Trophoblast cell (in vitro differentiated cells and primary cell): ENCODE measurements at regions not wholly inside any gene's neighbourhood (a gene's known extent, or its start where the extent isn't known, plus 50 kb on each side); places are given as distances from the start of the nearest gene placed in this dataset.

Source experiments
- DNase-seq, 2 donors: peaks; one replicate each; pipeline ENCODE4 v3.0.0-alpha.2; 2016
- H2AFZ ChIP-seq: 2 replicates; pipeline ENCODE4 v1.6.1; 2013; ENCODE audit warnings: low read length, moderate library complexity, mild to moderate bottlenecking; ENCODE audit not compliant: insufficient read depth, poor library complexity
- H2AK5ac ChIP-seq: 2 replicates; pipeline ENCODE4 v1.6.1; 2013; ENCODE audit warnings: mild to moderate bottlenecking, low read length
- H2BK120ac ChIP-seq: 2 replicates; pipeline ENCODE4 v1.6.1; 2013; ENCODE audit warnings: low read length, mild to moderate bottlenecking, moderate library complexity; ENCODE audit not compliant: insufficient read depth, poor library complexity
- H2BK12ac ChIP-seq: 2 replicates; pipeline ENCODE4 v1.6.1; 2013; ENCODE audit warnings: mild to moderate bottlenecking, low read length, moderate library complexity
- H2BK5ac ChIP-seq: 2 replicates; pipeline ENCODE4 v1.6.1; 2013; ENCODE audit warnings: low read length, low read depth, moderate library complexity, mild to moderate bottlenecking; ENCODE audit not compliant: poor library complexity
- H3K14ac ChIP-seq: 2 replicates; pipeline ENCODE4 v1.6.1; 2013; ENCODE audit warnings: mild to moderate bottlenecking, low read length
- H3K18ac ChIP-seq: 2 replicates; pipeline ENCODE4 v1.6.1; 2013; ENCODE audit warnings: mild to moderate bottlenecking, low read length
- H3K23ac ChIP-seq: 2 replicates; pipeline ENCODE4 v1.6.1; 2013; ENCODE audit warnings: low read length
- H3K27ac ChIP-seq: 2 replicates; pipeline ENCODE4 v1.5.1; 2013; ENCODE audit warnings: low read depth, mild to moderate bottlenecking, inconsistent platforms, low read length, moderate library complexity
- H3K27me3 ChIP-seq: 2 replicates; pipeline ENCODE4 v1.6.1; 2013; ENCODE audit warnings: inconsistent platforms, mild to moderate bottlenecking, low read length, moderate library complexity; ENCODE audit not compliant: insufficient read depth
- H3K36me3 ChIP-seq, 2 experiments: 1 replicate in 1 of 2; 2 replicates in 1 of 2; pipeline ENCODE4 v1.6.1; 2013; ENCODE audit warnings: low read length in 2 of 2, mild to moderate bottlenecking in 2 of 2, moderate library complexity in 1 of 2; ENCODE audit not compliant: insufficient read depth in 2 of 2, control insufficient read depth in 1 of 2
- H3K4ac ChIP-seq: 2 replicates; pipeline ENCODE4 v1.6.1; 2013; ENCODE audit warnings: low read depth, mild to moderate bottlenecking, low read length, moderate library complexity
- H3K4me1 ChIP-seq, 2 experiments: 1 replicate in 1 of 2; 2 replicates in 1 of 2; pipeline ENCODE4 v1.6.1; 2013; ENCODE audit warnings: low read length in 2 of 2, mild to moderate bottlenecking in 2 of 2, moderate library complexity in 1 of 2; ENCODE audit not compliant: insufficient read depth in 2 of 2, control insufficient read depth in 1 of 2
- H3K4me2 ChIP-seq: 2 replicates; pipeline ENCODE4 v1.6.1; 2013; ENCODE audit warnings: inconsistent platforms, mild to moderate bottlenecking, low read length, moderate library complexity
- H3K4me3 ChIP-seq: 2 replicates; pipeline ENCODE4 v1.5.1; 2013; ENCODE audit warnings: mild to moderate bottlenecking, low read depth, low read length, inconsistent platforms
- H3K79me1 ChIP-seq: one replicate; pipeline ENCODE4 v1.6.1; 2013; ENCODE audit warnings: low read length
- H3K79me2 ChIP-seq: 2 replicates; pipeline ENCODE4 v1.6.1; 2013; ENCODE audit warnings: low read length, mild to moderate bottlenecking; ENCODE audit not compliant: control insufficient read depth, insufficient read depth, poor library complexity
- H3K9ac ChIP-seq: 2 replicates; pipeline ENCODE4 v1.6.1; 2013; ENCODE audit warnings: mild to moderate bottlenecking, low read length
- H3K9me3 ChIP-seq: 2 replicates; pipeline ENCODE4 v1.6.1; 2013; ENCODE audit warnings: low read depth, mild to moderate bottlenecking, control low read depth, inconsistent platforms, low read length; ENCODE audit not compliant: insufficient read depth
- H4K12ac ChIP-seq: 2 replicates; pipeline ENCODE4 v1.6.1; 2013; ENCODE audit warnings: low read depth, mild to moderate bottlenecking, low read length, moderate library complexity
- H4K8ac ChIP-seq: 2 replicates; pipeline ENCODE4 v1.6.1; 2013; ENCODE audit warnings: low read depth, mild to moderate bottlenecking, low read length, moderate library complexity
- H4K91ac ChIP-seq: one replicate; pipeline ENCODE4 v1.6.1; 2013; ENCODE audit warnings: low read depth, mild to moderate bottlenecking, low read length, moderate library complexity
- WGBS: extraction: QIAGEN DNeasy Blood & Tissue Kit; methylation state at CpG from one replicate; pipeline ENCODE4 v1.1.7; 2013; ENCODE audit warnings: missing lambda C conversion rate; ENCODE audit not compliant: insufficient read length, insufficient coverage; ENCODE audit errors: extremely low coverage; 5-methylcytosine and 5-hydroxymethylcytosine counted together

DNA sequence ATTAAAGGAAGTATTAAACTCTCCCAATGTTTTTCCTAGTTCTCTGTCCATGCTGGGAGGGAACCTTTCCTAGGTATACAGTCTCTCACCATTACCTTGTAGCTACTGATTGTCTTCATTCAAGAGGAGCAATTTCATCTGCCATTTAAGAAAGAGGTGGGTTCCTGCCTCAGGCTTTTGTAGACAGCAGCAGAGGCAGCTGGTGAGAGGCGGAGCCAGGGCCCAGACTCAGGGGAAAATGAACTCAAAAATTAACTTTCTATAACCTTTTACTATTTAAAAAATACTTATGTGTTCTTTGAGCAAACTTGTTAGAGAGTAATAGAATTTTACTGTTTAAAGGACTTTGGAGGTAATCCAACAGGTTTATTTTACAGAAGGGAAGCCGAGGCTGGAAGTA, 133.0 kb downstream of the SNX19 start:
- no peak overlapping the region for H3K4me2 ChIP-seq
- WGBS, result no CpG with 5 or more reads among the region's 2 CpGs
- no peak overlapping the region for H3K4ac ChIP-seq
- H3K27ac ChIP-seq, result peak overlapping the region; percentile 52
- H2AK5ac ChIP-seq, result no peak overlapping the region
- H3K14ac ChIP-seq, result no peak overlapping the region
- no peak overlapping the region for H3K23ac ChIP-seq
- DNase-seq, result no peak
- H3K4me1 ChIP-seq, result peaks cover 12% of the 10 kb centered on the region in 2 experiments
- H3K9ac ChIP-seq, result no peak overlapping the region
- no peak overlapping the region for H2AFZ ChIP-seq
- no peak overlapping the region for H2BK5ac ChIP-seq
- no peaks in the 10 kb centered on the region for H3K27me3 ChIP-seq
- H2BK12ac ChIP-seq, result no peak overlapping the region
- H3K18ac ChIP-seq, result no peak overlapping the region
- no peak overlapping the region for H3K4me3 ChIP-seq
- H4K8ac ChIP-seq, result no peak overlapping the region
- no peaks in the 10 kb centered on the region for H3K9me3 ChIP-seq
- no peak overlapping the region for H4K91ac ChIP-seq
- no peak overlapping the region for H2BK120ac ChIP-seq
- H3K79me2 ChIP-seq, result no peaks in the 10 kb centered on the region
- no peaks in the 10 kb centered on the region for H3K36me3 ChIP-seq
- H4K12ac ChIP-seq, result no peak overlapping the region
- peaks cover 6% of the 10 kb centered on the region for H3K79me1 ChIP-seq

DNA sequence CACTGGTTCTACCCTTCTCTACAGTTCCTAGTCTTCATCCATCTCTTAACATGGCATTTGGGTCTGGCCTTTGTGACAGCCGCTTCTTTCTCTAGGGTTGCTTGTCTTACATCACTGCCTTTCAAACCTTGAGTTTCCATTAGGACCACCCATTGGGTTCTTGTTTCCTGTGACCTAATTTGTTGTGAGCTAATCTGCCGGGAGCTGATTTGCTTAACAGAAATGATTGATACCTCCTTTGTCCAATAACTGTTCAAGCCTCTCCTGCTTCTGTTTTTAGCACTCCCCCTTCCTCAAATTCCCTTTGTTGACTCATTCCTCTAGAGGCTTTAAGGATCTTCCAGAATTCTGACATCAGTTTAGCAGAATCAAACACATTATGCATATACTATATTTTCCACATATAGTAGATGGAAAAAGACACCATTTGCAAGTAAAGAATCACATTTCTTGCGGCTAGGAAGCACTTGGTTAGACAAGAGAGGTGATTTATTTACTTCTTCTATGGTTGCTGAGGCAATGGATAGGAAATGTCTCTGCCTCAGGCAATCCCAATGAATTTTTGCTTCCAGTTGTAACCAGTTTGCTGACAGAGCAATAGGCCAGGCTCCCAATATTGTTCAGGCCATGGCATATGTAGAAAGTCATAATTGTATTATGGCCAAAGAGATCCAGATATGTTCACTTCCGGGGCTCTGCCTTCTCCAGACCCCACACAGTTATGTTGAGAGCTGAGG, 130.7 kb downstream of the SNX19 start:
- Histone ChIP-seq H3K23ac (no peak overlapping the region), H4K8ac (no peak overlapping the region), H2BK12ac (no peak overlapping the region), H2AFZ (no peak overlapping the region), H2BK120ac (no peak overlapping the region), H3K79me2 (no peaks in the 10 kb centered on the region), H3K4me1 (peaks cover 12% of the 10 kb centered on the region in 2 experiments), H3K36me3 (no peaks in the 10 kb centered on the region), H3K9ac (no peak overlapping the region), H3K27ac (no peak overlapping the region), H3K18ac (no peak overlapping the region), H4K12ac (no peak overlapping the region), H3K14ac (no peak overlapping the region), H3K9me3 (no peaks in the 10 kb centered on the region), H2BK5ac (no peak overlapping the region), H2AK5ac (no peak overlapping the region), H3K4ac (no peak overlapping the region), H3K4me3 (no peak overlapping the region), H3K4me2 (no peak overlapping the region), H3K27me3 (no peaks in the 10 kb centered on the region), H3K79me1 (peaks cover 6% of the 10 kb centered on the region), H4K91ac (no peak overlapping the region)
- no CpG with 5 or more reads among the region's 4 CpGs for WGBS
- no peak for DNase-seq

DNA sequence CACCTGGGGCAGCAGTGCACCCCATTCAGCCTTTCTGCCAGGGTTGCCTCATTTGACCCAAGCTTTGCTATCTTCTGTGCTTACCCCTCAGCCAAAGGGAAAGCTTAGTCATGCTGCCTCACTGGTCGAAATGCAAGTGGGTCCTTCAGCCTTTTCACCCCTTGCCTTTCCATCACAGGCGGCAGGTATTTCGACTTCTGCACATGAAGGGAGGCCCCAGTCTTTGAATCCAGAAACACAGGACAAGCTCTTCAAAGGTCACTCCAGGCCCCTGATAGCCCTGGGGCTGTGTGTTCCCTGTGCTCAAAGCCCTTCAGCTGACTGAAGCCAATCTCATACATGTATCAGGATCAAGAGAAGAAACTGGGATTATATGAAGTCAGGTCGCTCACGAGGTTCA, 129.7 kb downstream of the SNX19 start:
- Histone ChIP-seq H3K79me1 (peaks cover 6% of the 10 kb centered on the region), H3K4me1 (peaks cover 12% of the 10 kb centered on the region in 2 experiments), H3K14ac (peak overlapping the region; percentile 35), H3K79me2 (no peaks in the 10 kb centered on the region), H3K4me3 (no peak overlapping the region), H3K27ac (no peak overlapping the region), H3K27me3 (no peaks in the 10 kb centered on the region), H2AFZ (peak overlapping the region; percentile 23), H2BK120ac (no peak overlapping the region), H3K9ac (no peak overlapping the region), H3K4me2 (no peak overlapping the region), H2AK5ac (no peak overlapping the region), H3K9me3 (peaks cover 2% of the 10 kb centered on the region), H4K91ac (no peak overlapping the region), H3K23ac (no peak overlapping the region), H2BK5ac (no peak overlapping the region), H2BK12ac (no peak overlapping the region), H4K8ac (no peak overlapping the region), H3K4ac (no peak overlapping the region), H4K12ac (peak overlapping the region; percentile 7), H3K18ac (peak overlapping the region; percentile 41), H3K36me3 (no peaks in the 10 kb centered on the region)
- WGBS, result no CpG with 5 or more reads among the region's 5 CpGs
- no peak for DNase-seq

DNA sequence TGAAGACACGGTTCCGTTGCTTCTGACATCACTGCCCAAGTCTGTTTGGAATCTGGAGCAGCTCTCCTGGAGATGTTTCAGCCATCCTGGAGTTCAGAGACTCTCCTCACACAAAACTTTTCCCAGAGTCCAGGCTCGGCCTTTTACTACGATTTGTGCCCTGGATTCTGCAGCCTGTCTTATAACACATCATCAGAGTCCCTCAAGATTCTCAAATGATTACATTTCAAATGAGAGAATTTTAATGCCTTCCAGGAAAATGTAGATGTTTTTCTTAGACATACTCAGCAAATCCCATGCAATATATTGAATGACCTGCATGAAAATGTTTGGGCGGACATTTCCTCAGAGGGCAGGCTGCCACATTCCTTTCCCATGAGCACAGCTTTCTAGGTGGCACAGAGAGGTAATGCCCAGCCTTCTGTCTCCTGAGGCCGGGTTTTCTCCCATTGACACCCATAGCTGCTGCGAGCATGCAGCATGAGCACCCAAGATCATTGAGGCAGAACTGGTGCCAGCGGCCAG, 129.1 kb downstream of the SNX19 start:
- Histone ChIP-seq H3K4me2 (no peak overlapping the region), H2BK120ac (no peak overlapping the region), H2AFZ (no peak overlapping the region), H2BK5ac (no peak overlapping the region), H4K8ac (no peak overlapping the region), H3K9ac (no peak overlapping the region), H3K79me2 (no peaks in the 10 kb centered on the region), H3K27ac (no peak overlapping the region), H4K12ac (no peak overlapping the region), H3K4me3 (no peak overlapping the region), H2AK5ac (no peak overlapping the region), H3K4ac (no peak overlapping the region), H3K9me3 (peaks cover 2% of the 10 kb centered on the region), H4K91ac (no peak overlapping the region), H3K14ac (no peak overlapping the region), H3K27me3 (no peaks in the 10 kb centered on the region), H3K18ac (no peak overlapping the region), H2BK12ac (no peak overlapping the region), H3K23ac (no peak overlapping the region), H3K36me3 (no peaks in the 10 kb centered on the region), H3K4me1 (peaks cover 12% of the 10 kb centered on the region in 2 experiments), H3K79me1 (peaks cover 6% of the 10 kb centered on the region)
- no peak for DNase-seq
- WGBS, result no CpG with 5 or more reads among the region's 8 CpGs
